WTC11 (cell line): ENCODE measurements at regions not wholly inside any gene's neighbourhood (a gene's known extent, or its start where the extent isn't known, plus 50 kb on each side); places are given as distances from the start of the nearest gene placed in this dataset.

Source experiments
- ATF1 ChIP-seq: sonication (generic); formaldehyde crosslinking; IDR thresholded peaks from 2 replicates; pipeline ENCODE4 v1.8.1; 2023; ENCODE audit warnings: mild to moderate bottlenecking, moderate library complexity, missing genetic modification reagents
- TF ChIP-seq, protein P1 (sequence below): sonication (generic); formaldehyde crosslinking; conservative IDR thresholded peaks from 2 replicates; pipeline ENCODE4 v1.8.1; 2022; ENCODE audit warnings: mild to moderate bottlenecking, missing genetic modification reagents
- TF ChIP-seq, protein P2 (sequence below): fragments of 200-600 bp; IDR thresholded peaks from 2 replicates; pipeline ENCODE4 v1.8.0; 2022; ENCODE audit warnings: antibody characterized with exemption
- TF ChIP-seq, protein P3 (sequence below): sonication (generic); formaldehyde crosslinking; IDR thresholded peaks from 2 replicates; pipeline ENCODE4 v1.8.0; 2022; ENCODE audit warnings: mild to moderate bottlenecking, missing genetic modification reagents
- TF ChIP-seq, protein P4 (sequence below): sonication (generic); formaldehyde crosslinking; IDR thresholded peaks from 2 replicates; pipeline ENCODE4 v1.8.1; 2023; ENCODE audit warnings: mild to moderate bottlenecking, missing genetic modification reagents, borderline replicate concordance
- TF ChIP-seq, protein P5 (sequence below): fragments of 250-450 bp; sonication (Bioruptor Pico); IDR thresholded peaks from 2 replicates; pipeline ENCODE4 v2.1.2; 2022; ENCODE audit warnings: mild to moderate bottlenecking, moderate library complexity

DNA sequence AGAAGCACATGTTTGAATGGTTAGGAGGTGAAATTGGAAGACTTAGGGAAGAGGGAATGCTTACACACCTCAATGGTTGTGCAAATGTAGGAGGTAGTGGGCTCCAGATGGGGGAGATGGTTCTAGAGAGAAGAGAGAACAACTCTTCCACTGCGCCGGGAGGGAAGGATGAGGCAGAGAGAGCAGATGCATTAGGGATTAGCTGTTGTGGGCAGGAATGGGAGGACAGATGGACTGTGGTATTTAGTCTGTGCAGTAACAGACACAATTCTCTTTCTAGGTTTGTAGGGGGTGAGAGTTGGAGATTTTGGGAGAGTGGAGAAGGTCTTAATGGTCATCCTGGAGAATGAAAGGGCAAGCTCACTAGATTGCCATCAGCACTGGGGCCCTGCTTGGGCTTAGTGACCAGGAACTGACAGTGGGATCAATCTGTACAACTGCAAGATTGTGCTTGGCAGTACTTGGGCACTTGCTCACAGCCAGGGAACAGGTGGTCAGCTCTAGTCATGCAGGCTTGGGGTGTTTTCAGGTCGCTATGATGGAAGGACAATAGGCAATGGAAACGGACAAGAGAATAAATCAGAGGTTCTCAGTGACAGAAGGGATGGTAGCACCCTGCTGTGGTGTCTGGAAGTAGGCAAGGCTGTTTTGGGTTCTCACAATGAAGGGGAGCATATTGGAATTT, 182.0 kb upstream of the MYLIP start:
- TF ChIP-seq, protein P1, sequence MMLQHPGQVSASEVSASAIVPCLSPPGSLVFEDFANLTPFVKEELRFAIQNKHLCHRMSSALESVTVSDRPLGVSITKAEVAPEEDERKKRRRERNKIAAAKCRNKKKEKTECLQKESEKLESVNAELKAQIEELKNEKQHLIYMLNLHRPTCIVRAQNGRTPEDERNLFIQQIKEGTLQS, result no peak
- TF ChIP-seq, protein P2, sequence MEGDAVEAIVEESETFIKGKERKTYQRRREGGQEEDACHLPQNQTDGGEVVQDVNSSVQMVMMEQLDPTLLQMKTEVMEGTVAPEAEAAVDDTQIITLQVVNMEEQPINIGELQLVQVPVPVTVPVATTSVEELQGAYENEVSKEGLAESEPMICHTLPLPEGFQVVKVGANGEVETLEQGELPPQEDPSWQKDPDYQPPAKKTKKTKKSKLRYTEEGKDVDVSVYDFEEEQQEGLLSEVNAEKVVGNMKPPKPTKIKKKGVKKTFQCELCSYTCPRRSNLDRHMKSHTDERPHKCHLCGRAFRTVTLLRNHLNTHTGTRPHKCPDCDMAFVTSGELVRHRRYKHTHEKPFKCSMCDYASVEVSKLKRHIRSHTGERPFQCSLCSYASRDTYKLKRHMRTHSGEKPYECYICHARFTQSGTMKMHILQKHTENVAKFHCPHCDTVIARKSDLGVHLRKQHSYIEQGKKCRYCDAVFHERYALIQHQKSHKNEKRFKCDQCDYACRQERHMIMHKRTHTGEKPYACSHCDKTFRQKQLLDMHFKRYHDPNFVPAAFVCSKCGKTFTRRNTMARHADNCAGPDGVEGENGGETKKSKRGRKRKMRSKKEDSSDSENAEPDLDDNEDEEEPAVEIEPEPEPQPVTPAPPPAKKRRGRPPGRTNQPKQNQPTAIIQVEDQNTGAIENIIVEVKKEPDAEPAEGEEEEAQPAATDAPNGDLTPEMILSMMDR, result no peak
- TF ChIP-seq, protein P3, sequence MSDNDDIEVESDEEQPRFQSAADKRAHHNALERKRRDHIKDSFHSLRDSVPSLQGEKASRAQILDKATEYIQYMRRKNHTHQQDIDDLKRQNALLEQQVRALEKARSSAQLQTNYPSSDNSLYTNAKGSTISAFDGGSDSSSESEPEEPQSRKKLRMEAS (CRISPR knock-in tag), result no peak
- no peak for TF ChIP-seq ATF1 (CRISPR knock-in tag)
- TF ChIP-seq, protein P4, sequence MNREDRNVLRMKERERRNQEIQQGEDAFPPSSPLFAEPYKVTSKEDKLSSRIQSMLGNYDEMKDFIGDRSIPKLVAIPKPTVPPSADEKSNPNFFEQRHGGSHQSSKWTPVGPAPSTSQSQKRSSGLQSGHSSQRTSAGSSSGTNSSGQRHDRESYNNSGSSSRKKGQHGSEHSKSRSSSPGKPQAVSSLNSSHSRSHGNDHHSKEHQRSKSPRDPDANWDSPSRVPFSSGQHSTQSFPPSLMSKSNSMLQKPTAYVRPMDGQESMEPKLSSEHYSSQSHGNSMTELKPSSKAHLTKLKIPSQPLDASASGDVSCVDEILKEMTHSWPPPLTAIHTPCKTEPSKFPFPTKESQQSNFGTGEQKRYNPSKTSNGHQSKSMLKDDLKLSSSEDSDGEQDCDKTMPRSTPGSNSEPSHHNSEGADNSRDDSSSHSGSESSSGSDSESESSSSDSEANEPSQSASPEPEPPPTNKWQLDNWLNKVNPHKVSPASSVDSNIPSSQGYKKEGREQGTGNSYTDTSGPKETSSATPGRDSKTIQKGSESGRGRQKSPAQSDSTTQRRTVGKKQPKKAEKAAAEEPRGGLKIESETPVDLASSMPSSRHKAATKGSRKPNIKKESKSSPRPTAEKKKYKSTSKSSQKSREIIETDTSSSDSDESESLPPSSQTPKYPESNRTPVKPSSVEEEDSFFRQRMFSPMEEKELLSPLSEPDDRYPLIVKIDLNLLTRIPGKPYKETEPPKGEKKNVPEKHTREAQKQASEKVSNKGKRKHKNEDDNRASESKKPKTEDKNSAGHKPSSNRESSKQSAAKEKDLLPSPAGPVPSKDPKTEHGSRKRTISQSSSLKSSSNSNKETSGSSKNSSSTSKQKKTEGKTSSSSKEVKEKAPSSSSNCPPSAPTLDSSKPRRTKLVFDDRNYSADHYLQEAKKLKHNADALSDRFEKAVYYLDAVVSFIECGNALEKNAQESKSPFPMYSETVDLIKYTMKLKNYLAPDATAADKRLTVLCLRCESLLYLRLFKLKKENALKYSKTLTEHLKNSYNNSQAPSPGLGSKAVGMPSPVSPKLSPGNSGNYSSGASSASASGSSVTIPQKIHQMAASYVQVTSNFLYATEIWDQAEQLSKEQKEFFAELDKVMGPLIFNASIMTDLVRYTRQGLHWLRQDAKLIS (CRISPR knock-in tag), result no peak
- TF ChIP-seq, protein P5, sequence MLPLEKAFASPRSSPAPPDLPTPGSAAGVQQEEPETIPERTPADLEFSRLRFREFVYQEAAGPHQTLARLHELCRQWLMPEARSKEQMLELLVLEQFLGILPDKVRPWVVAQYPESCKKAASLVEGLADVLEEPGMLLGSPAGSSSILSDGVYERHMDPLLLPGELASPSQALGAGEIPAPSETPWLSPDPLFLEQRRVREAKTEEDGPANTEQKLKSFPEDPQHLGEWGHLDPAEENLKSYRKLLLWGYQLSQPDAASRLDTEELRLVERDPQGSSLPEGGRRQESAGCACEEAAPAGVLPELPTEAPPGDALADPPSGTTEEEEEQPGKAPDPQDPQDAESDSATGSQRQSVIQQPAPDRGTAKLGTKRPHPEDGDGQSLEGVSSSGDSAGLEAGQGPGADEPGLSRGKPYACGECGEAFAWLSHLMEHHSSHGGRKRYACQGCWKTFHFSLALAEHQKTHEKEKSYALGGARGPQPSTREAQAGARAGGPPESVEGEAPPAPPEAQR (CRISPR knock-in tag), result no peak
